HG02840 (cell line): ENCODE measurements at regions not wholly inside any gene's neighbourhood (a gene's known extent, or its start where the extent isn't known, plus 50 kb on each side); places are given as distances from the start of the nearest gene placed in this dataset.

Source experiments
- ATAC-seq: cut with Tn5 transposase; IDR thresholded peaks from one replicate; pipeline ENCODE4 v1.9.1; 2021; ENCODE audit warnings: mild to moderate bottlenecking, moderate library complexity, moderate number of reproducible peaks; ENCODE audit not compliant: unreplicated experiment, low FRiP score

GRCh38 chr2:167548396-167548795 is 660.1 kb downstream of the XIRP2 start:
- no peak for ATAC-seq

- ATAC-seq = no peak
These were observed 656.3 kb downstream of the XIRP2 start for GRCh38 chr2:167544602-167545001.

- no peak for ATAC-seq
These were observed 655.4 kb downstream of the XIRP2 start for GRCh38 chr2:167543721-167544120.

- no peak for ATAC-seq
These were observed 649.5 kb downstream of the XIRP2 start for GRCh38 chr2:167537743-167538142.

- ATAC-seq = no peak
These were observed 646.2 kb downstream of the XIRP2 start for GRCh38 chr2:167534443-167534842.

- no peak for ATAC-seq
These were observed 636.5 kb downstream of the XIRP2 start for GRCh38 chr2:167524786-167525185.

- no peak for ATAC-seq
These were observed 621.9 kb downstream of the XIRP2 start for GRCh38 chr2:167510071-167510759.

GRCh38 chr2:167509586-167509985 is 621.3 kb downstream of the XIRP2 start:
- ATAC-seq = no peak

GRCh38 chr2:167508709-167509108 is 620.4 kb downstream of the XIRP2 start:
- no peak for ATAC-seq

- ATAC-seq = no peak
These were observed 618.1 kb downstream of the XIRP2 start for GRCh38 chr2:167506395-167506794.

GRCh38 chr2:167504695-167505094 is 616.4 kb downstream of the XIRP2 start:
- ATAC-seq = no peak

GRCh38 chr2:167504061-167504460 is 615.8 kb downstream of the XIRP2 start:
- no peak for ATAC-seq

- no peak for ATAC-seq
These were observed 613.3 kb downstream of the XIRP2 start for GRCh38 chr2:167501618-167502017.

- ATAC-seq = no peak
These were observed 605.6 kb downstream of the XIRP2 start for GRCh38 chr2:167493862-167494261.

- ATAC-seq = no peak
These were observed 604.2 kb downstream of the XIRP2 start for GRCh38 chr2:167492486-167492885.

- no peak for ATAC-seq
These were observed 603.5 kb downstream of the XIRP2 start for GRCh38 chr2:167491788-167492187.

GRCh38 chr2:167490455-167490854 is 602.2 kb downstream of the XIRP2 start:
- no peak for ATAC-seq

GRCh38 chr2:167489325-167489724 is 601.0 kb downstream of the XIRP2 start:
- ATAC-seq = no peak

GRCh38 chr2:167487728-167488127 is 599.4 kb downstream of the XIRP2 start:
- no peak for ATAC-seq

GRCh38 chr2:167484875-167485274 is 596.6 kb downstream of the XIRP2 start:
- ATAC-seq = no peak

GRCh38 chr2:167480986-167481309 is 592.7 kb downstream of the XIRP2 start:
- no peak for ATAC-seq

GRCh38 chr2:167480232-167480985 is 592.1 kb downstream of the XIRP2 start:
- ATAC-seq = no peak
